ENCODE measurements at regions not wholly inside any gene's neighbourhood (a gene's known extent, or its start where the extent isn't known, plus 50 kb on each side); places are given as distances from the start of the nearest gene placed in this dataset.

- TF ChIP-seq ATF3 (IDR thresholded peaks at IDR 0.05) = no peak
- TF ChIP-seq CTCF (IDR thresholded peaks at IDR 0.05; ENCODE audit: low read depth, low read length, missing input control) = no peak
- no peak for TF ChIP-seq JUND (IDR thresholded peaks at IDR 0.05)
- TF ChIP-seq YY1 (IDR thresholded peaks at IDR 0.05) = no peak
- no peak for TF ChIP-seq TAF1 (conservative IDR thresholded peaks at IDR 0.05)
- TF ChIP-seq RAD21 (IDR thresholded peaks at IDR 0.05) = no peak
- TF ChIP-seq SP1 (IDR thresholded peaks at IDR 0.05) = no peak
- TF ChIP-seq, protein P1, sequence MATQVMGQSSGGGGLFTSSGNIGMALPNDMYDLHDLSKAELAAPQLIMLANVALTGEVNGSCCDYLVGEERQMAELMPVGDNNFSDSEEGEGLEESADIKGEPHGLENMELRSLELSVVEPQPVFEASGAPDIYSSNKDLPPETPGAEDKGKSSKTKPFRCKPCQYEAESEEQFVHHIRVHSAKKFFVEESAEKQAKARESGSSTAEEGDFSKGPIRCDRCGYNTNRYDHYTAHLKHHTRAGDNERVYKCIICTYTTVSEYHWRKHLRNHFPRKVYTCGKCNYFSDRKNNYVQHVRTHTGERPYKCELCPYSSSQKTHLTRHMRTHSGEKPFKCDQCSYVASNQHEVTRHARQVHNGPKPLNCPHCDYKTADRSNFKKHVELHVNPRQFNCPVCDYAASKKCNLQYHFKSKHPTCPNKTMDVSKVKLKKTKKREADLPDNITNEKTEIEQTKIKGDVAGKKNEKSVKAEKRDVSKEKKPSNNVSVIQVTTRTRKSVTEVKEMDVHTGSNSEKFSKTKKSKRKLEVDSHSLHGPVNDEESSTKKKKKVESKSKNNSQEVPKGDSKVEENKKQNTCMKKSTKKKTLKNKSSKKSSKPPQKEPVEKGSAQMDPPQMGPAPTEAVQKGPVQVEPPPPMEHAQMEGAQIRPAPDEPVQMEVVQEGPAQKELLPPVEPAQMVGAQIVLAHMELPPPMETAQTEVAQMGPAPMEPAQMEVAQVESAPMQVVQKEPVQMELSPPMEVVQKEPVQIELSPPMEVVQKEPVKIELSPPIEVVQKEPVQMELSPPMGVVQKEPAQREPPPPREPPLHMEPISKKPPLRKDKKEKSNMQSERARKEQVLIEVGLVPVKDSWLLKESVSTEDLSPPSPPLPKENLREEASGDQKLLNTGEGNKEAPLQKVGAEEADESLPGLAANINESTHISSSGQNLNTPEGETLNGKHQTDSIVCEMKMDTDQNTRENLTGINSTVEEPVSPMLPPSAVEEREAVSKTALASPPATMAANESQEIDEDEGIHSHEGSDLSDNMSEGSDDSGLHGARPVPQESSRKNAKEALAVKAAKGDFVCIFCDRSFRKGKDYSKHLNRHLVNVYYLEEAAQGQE (IDR thresholded peaks at IDR 0.05) = no peak
- TF ChIP-seq HNF4A (conservative IDR thresholded peaks at IDR 0.05) = no peak
- no peak for TF ChIP-seq ZBTB33 (IDR thresholded peaks at IDR 0.05)
- TF ChIP-seq, protein P2, sequence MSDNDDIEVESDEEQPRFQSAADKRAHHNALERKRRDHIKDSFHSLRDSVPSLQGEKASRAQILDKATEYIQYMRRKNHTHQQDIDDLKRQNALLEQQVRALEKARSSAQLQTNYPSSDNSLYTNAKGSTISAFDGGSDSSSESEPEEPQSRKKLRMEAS (IDR thresholded peaks at IDR 0.05) = no peak
Observed at GRCh38 chr15:45993508-45993907, 358.7 kb downstream of the SQOR start.
